ENCODE measurements at regions not wholly inside any gene's neighbourhood (a gene's known extent, or its start where the extent isn't known, plus 50 kb on each side); places are given as distances from the start of the nearest gene placed in this dataset.
"Not testable (repeated sequence)": the region's sequence is repeated elsewhere in the genome, so short reads cannot be mapped to it uniquely, and the experiment has no call there.

GRCh38 chr1:58075188-58075578, 471.3 kb downstream of the OMA1 start:
- Histone ChIP-seq H3K9ac (ENCODE audit: low read length) (no peak overlapping the region), H3K27ac (ENCODE audit: low read length) (no peak overlapping the region), H3K27me3 (ENCODE audit: control insufficient read depth, insufficient read depth, low read length) (no peaks in the 10 kb centered on the region), H3K4me1 (ENCODE audit: control insufficient read depth, low read depth, low read length) (no peaks in the 10 kb centered on the region), H3K9me3 (ENCODE audit: control insufficient read depth, low read depth, low read length) (no peaks in the 10 kb centered on the region), H3K36me3 (ENCODE audit: control insufficient read depth, low read depth, low read length) (no peaks in the 10 kb centered on the region), H3K4me3 (ENCODE audit: low read length) (no peak overlapping the region)

- Histone ChIP-seq H3K4me1 (ENCODE audit: control insufficient read depth, low read depth, low read length) (no peaks in the 10 kb centered on the region), H3K9ac (ENCODE audit: low read length) (no peak overlapping the region), H3K9me3 (ENCODE audit: control insufficient read depth, low read depth, low read length) (no peaks in the 10 kb centered on the region)
Measured at GRCh38 chr1:58072450-58072849, 474.1 kb downstream of the OMA1 start.

GRCh38 chr1:58067082-58067481, 479.4 kb downstream of the OMA1 start:
- H3K9ac ChIP-seq (ENCODE audit: low read length) = no peak overlapping the region
- H3K4me1 ChIP-seq (ENCODE audit: control insufficient read depth, low read depth, low read length) = no peaks in the 10 kb centered on the region
- H3K27me3 ChIP-seq (ENCODE audit: control insufficient read depth, insufficient read depth, low read length) = no peaks in the 10 kb centered on the region
- H3K27ac ChIP-seq (ENCODE audit: low read length) = no peak overlapping the region
- H3K4me3 ChIP-seq (ENCODE audit: low read length) = no peak overlapping the region
- H3K9me3 ChIP-seq (ENCODE audit: control insufficient read depth, low read depth, low read length) = no peaks in the 10 kb centered on the region
- H3K36me3 ChIP-seq (ENCODE audit: control insufficient read depth, low read depth, low read length) = no peaks in the 10 kb centered on the region

More at GRCh38 chr1:58072450-58072849, 474.1 kb downstream of the OMA1 start:
- Histone ChIP-seq H3K4me3 (ENCODE audit: low read length) (no peak overlapping the region), H3K36me3 (ENCODE audit: control insufficient read depth, low read depth, low read length) (no peaks in the 10 kb centered on the region), H3K27me3 (ENCODE audit: control insufficient read depth, insufficient read depth, low read length) (no peaks in the 10 kb centered on the region), H3K27ac (ENCODE audit: low read length) (no peak overlapping the region)

- no peaks in the 10 kb centered on the region for H3K27me3 ChIP-seq (ENCODE audit: control insufficient read depth, insufficient read depth, low read length)
- H3K27ac ChIP-seq (ENCODE audit: low read length) = no peak overlapping the region
- no peak overlapping the region for H3K9ac ChIP-seq (ENCODE audit: low read length)
- no peaks in the 10 kb centered on the region for H3K4me1 ChIP-seq (ENCODE audit: control insufficient read depth, low read depth, low read length)
- H3K9me3 ChIP-seq (ENCODE audit: control insufficient read depth, low read depth, low read length) = no peaks in the 10 kb centered on the region
- H3K36me3 ChIP-seq (ENCODE audit: control insufficient read depth, low read depth, low read length) = no peaks in the 10 kb centered on the region
- H3K4me3 ChIP-seq (ENCODE audit: low read length) = no peak overlapping the region
Measured at GRCh38 chr1:58065520-58065919, 481.0 kb downstream of the OMA1 start.

GRCh38 chr1:58064166-58064565, 482.4 kb downstream of the OMA1 start:
- no peak overlapping the region for H3K4me3 ChIP-seq (ENCODE audit: low read length)
- no peaks in the 10 kb centered on the region for H3K9me3 ChIP-seq (ENCODE audit: control insufficient read depth, low read depth, low read length)
- H3K36me3 ChIP-seq (ENCODE audit: control insufficient read depth, low read depth, low read length) = no peaks in the 10 kb centered on the region
- no peak overlapping the region for H3K27ac ChIP-seq (ENCODE audit: low read length)
- no peaks in the 10 kb centered on the region for H3K27me3 ChIP-seq (ENCODE audit: control insufficient read depth, insufficient read depth, low read length)
- H3K4me1 ChIP-seq (ENCODE audit: control insufficient read depth, low read depth, low read length) = no peaks in the 10 kb centered on the region
- H3K9ac ChIP-seq (ENCODE audit: low read length) = no peak overlapping the region

GRCh38 chr1:58063095-58063494, 483.4 kb downstream of the OMA1 start:
- Histone ChIP-seq H3K27me3 (ENCODE audit: control insufficient read depth, insufficient read depth, low read length) (no peaks in the 10 kb centered on the region), H3K9ac (ENCODE audit: low read length) (no peak overlapping the region), H3K27ac (ENCODE audit: low read length) (no peak overlapping the region), H3K36me3 (ENCODE audit: control insufficient read depth, low read depth, low read length) (no peaks in the 10 kb centered on the region), H3K4me3 (ENCODE audit: low read length) (no peak overlapping the region), H3K4me1 (ENCODE audit: control insufficient read depth, low read depth, low read length) (no peaks in the 10 kb centered on the region), H3K9me3 (ENCODE audit: control insufficient read depth, low read depth, low read length) (no peaks in the 10 kb centered on the region)

GRCh38 chr1:58062635-58063034, 483.9 kb downstream of the OMA1 start:
- Histone ChIP-seq H3K36me3 (ENCODE audit: control insufficient read depth, low read depth, low read length) (no peaks in the 10 kb centered on the region), H3K9me3 (ENCODE audit: control insufficient read depth, low read depth, low read length) (no peaks in the 10 kb centered on the region), H3K9ac (ENCODE audit: low read length) (no peak overlapping the region), H3K4me1 (ENCODE audit: control insufficient read depth, low read depth, low read length) (no peaks in the 10 kb centered on the region), H3K27ac (ENCODE audit: low read length) (no peak overlapping the region), H3K4me3 (ENCODE audit: low read length) (no peak overlapping the region), H3K27me3 (ENCODE audit: control insufficient read depth, insufficient read depth, low read length) (no peaks in the 10 kb centered on the region)

- Histone ChIP-seq H3K27ac (ENCODE audit: low read length) (no peak overlapping the region), H3K9ac (ENCODE audit: low read length) (no peak overlapping the region), H3K27me3 (ENCODE audit: control insufficient read depth, insufficient read depth, low read length) (no peaks in the 10 kb centered on the region), H3K4me1 (ENCODE audit: control insufficient read depth, low read depth, low read length) (no peaks in the 10 kb centered on the region), H3K4me3 (ENCODE audit: low read length) (no peak overlapping the region), H3K9me3 (ENCODE audit: control insufficient read depth, low read depth, low read length) (no peaks in the 10 kb centered on the region), H3K36me3 (ENCODE audit: control insufficient read depth, low read depth, low read length) (no peaks in the 10 kb centered on the region)
Measured at GRCh38 chr1:58060559-58061170, 485.9 kb downstream of the OMA1 start.

- no peaks in the 10 kb centered on the region for H3K9me3 ChIP-seq (ENCODE audit: control insufficient read depth, low read depth, low read length)
- H3K36me3 ChIP-seq (ENCODE audit: control insufficient read depth, low read depth, low read length) = no peaks in the 10 kb centered on the region
- H3K27ac ChIP-seq (ENCODE audit: low read length) = no peak overlapping the region
- H3K4me1 ChIP-seq (ENCODE audit: control insufficient read depth, low read depth, low read length) = no peaks in the 10 kb centered on the region
- no peaks in the 10 kb centered on the region for H3K27me3 ChIP-seq (ENCODE audit: control insufficient read depth, insufficient read depth, low read length)
- H3K9ac ChIP-seq (ENCODE audit: low read length) = no peak overlapping the region
- H3K4me3 ChIP-seq (ENCODE audit: low read length) = no peak overlapping the region
Measured at GRCh38 chr1:58059789-58060188, 486.7 kb downstream of the OMA1 start.

- Histone ChIP-seq H3K4me3 (ENCODE audit: low read length) (no peak overlapping the region), H3K4me1 (ENCODE audit: control insufficient read depth, low read depth, low read length) (peaks cover 4% of the 10 kb centered on the region), H3K36me3 (ENCODE audit: control insufficient read depth, low read depth, low read length) (no peaks in the 10 kb centered on the region), H3K27me3 (ENCODE audit: control insufficient read depth, insufficient read depth, low read length) (no peaks in the 10 kb centered on the region), H3K27ac (ENCODE audit: low read length) (no peak overlapping the region), H3K9ac (ENCODE audit: low read length) (no peak overlapping the region), H3K9me3 (ENCODE audit: control insufficient read depth, low read depth, low read length) (no peaks in the 10 kb centered on the region)
Measured at GRCh38 chr1:58058323-58058722, 488.2 kb downstream of the OMA1 start.

- H3K4me1 ChIP-seq (ENCODE audit: control insufficient read depth, low read depth, low read length) = peaks cover 4% of the 10 kb centered on the region
- H3K9me3 ChIP-seq (ENCODE audit: control insufficient read depth, low read depth, low read length) = no peaks in the 10 kb centered on the region
- H3K4me3 ChIP-seq (ENCODE audit: low read length) = no peak overlapping the region
- no peaks in the 10 kb centered on the region for H3K27me3 ChIP-seq (ENCODE audit: control insufficient read depth, insufficient read depth, low read length)
- no peak overlapping the region for H3K27ac ChIP-seq (ENCODE audit: low read length)
- no peaks in the 10 kb centered on the region for H3K36me3 ChIP-seq (ENCODE audit: control insufficient read depth, low read depth, low read length)
- no peak overlapping the region for H3K9ac ChIP-seq (ENCODE audit: low read length)
Measured at GRCh38 chr1:58057826-58058225, 488.7 kb downstream of the OMA1 start.

GRCh38 chr1:58051187-58051586, 495.3 kb downstream of the OMA1 start:
- not testable (repeated sequence) for H3K27me3 ChIP-seq (ENCODE audit: control insufficient read depth, insufficient read depth, low read length); H3K4me3 ChIP-seq (ENCODE audit: low read length); H3K9me3 ChIP-seq (ENCODE audit: control insufficient read depth, low read depth, low read length); H3K4me1 ChIP-seq (ENCODE audit: control insufficient read depth, low read depth, low read length); H3K9ac ChIP-seq (ENCODE audit: low read length); H3K27ac ChIP-seq (ENCODE audit: low read length); H3K36me3 ChIP-seq (ENCODE audit: control insufficient read depth, low read depth, low read length)
